HCT116 (cell line): ENCODE measurements at regions not wholly inside any gene's neighbourhood (a gene's known extent, or its start where the extent isn't known, plus 50 kb on each side); places are given as distances from the start of the nearest gene placed in this dataset.

Experiments used
- CEBPB ChIP-seq: IDR thresholded peaks from 2 replicates; pipeline ENCODE4 v1.6.1; 2012; ENCODE audit warnings: low read depth
- ELF1 ChIP-seq: IDR thresholded peaks from 2 replicates; pipeline ENCODE4 v1.6.1; 2012; ENCODE audit warnings: low read depth, borderline replicate concordance
- EZH2 ChIP-seq: fragments of 200-600 bp; sonication (generic); IDR thresholded peaks from 2 replicates; pipeline ENCODE4 v1.6.1; 2017; ENCODE audit warnings: antibody characterized with exemption, mixed run types
- EZH2phosphoT487 ChIP-seq: fragments of 200-600 bp; IDR thresholded peaks from 2 replicates; pipeline ENCODE4 v1.6.1; 2018; ENCODE audit warnings: antibody characterized with exemption, borderline replicate concordance
- FOSL1 ChIP-seq: IDR thresholded peaks from 2 replicates; pipeline ENCODE4 v1.6.1; 2012; ENCODE audit warnings: low read depth
- POLR2A ChIP-seq: IDR thresholded peaks from 2 replicates; pipeline ENCODE4 v1.7.0; 2011; ENCODE audit warnings: borderline replicate concordance; ENCODE audit not compliant: insufficient read depth, insufficient read length; ENCODE audit errors: extremely low read depth
- POLR2AphosphoS5 ChIP-seq: IDR thresholded peaks from 2 replicates; pipeline ENCODE4 v1.6.1; 2011; ENCODE audit warnings: mild to moderate bottlenecking, low read depth, low read length, moderate library complexity
- RAD21 ChIP-seq: IDR thresholded peaks from 2 replicates; pipeline ENCODE4 v1.6.1; 2012; ENCODE audit warnings: low read depth, mild to moderate bottlenecking
- SIN3A ChIP-seq: IDR thresholded peaks from 2 replicates; pipeline ENCODE4 v1.6.1; 2012; ENCODE audit warnings: low read depth
- SP1 ChIP-seq: IDR thresholded peaks from 2 replicates; pipeline ENCODE4 v1.6.1; 2012; ENCODE audit warnings: low read depth
- SRF ChIP-seq: IDR thresholded peaks from 2 replicates; pipeline ENCODE4 v1.6.1; 2012; ENCODE audit warnings: low read depth
- TF ChIP-seq, protein P1 (sequence below), 3 experiments: fragments of 200-600 bp in 1 of 3; sonication (generic) in 1 of 3; IDR thresholded peaks in 2 of 3; conservative IDR thresholded peaks in 1 of 3; 2 replicates each; pipeline ENCODE4 v1.5.1; 2012 to 2017; ENCODE audit warnings: low read depth in 2 of 3, low read length in 2 of 3, antibody characterized with exemption in 1 of 3, borderline replicate concordance in 1 of 3, control low read depth in 1 of 3, mild to moderate bottlenecking in 1 of 3, mixed read lengths in 1 of 3, mixed run types in 1 of 3, moderate library complexity in 1 of 3; ENCODE audit not compliant: insufficient read depth in 1 of 3

DNA sequence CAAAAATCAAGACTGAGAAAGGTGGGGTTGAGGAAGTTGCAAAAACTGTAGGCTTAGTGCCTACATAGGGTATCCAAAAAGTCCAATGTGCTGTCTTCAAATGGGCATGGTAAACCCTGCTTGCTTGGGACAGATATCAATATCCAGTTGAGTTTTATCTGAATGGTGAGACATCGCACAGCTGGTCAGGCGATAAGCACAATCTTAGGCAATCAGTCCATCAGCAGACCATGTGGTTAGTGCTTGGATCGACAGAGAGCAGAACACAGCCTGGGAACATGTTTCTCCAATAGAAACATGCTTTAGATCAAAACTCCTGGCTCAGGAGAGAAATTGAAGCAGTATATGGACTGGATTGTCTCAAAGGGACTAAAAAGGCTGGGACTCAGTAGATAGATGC lies 151.3 kb upstream of the IPO5 start:
- TF ChIP-seq, protein P1, sequence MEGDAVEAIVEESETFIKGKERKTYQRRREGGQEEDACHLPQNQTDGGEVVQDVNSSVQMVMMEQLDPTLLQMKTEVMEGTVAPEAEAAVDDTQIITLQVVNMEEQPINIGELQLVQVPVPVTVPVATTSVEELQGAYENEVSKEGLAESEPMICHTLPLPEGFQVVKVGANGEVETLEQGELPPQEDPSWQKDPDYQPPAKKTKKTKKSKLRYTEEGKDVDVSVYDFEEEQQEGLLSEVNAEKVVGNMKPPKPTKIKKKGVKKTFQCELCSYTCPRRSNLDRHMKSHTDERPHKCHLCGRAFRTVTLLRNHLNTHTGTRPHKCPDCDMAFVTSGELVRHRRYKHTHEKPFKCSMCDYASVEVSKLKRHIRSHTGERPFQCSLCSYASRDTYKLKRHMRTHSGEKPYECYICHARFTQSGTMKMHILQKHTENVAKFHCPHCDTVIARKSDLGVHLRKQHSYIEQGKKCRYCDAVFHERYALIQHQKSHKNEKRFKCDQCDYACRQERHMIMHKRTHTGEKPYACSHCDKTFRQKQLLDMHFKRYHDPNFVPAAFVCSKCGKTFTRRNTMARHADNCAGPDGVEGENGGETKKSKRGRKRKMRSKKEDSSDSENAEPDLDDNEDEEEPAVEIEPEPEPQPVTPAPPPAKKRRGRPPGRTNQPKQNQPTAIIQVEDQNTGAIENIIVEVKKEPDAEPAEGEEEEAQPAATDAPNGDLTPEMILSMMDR (IDR thresholded peaks at IDR 0.05 in 2 of 3, conservative IDR thresholded peaks at IDR 0.05 in 1 of 3; ENCODE audit: borderline replicate concordance in 1 of 3, insufficient read depth in 1 of 3, low read depth in 2 of 3, low read length in 2 of 3), result no peak
- TF ChIP-seq POLR2A (no peak), EZH2phosphoT487 (no peak), EZH2 (no peak), RAD21 (no peak), ELF1 (no peak), SRF (no peak), SIN3A (no peak), POLR2AphosphoS5 (no peak), FOSL1 (no peak), SP1 (no peak), CEBPB (no peak)
